ENCODE measurements at regions not wholly inside any gene's neighbourhood (a gene's known extent, or its start where the extent isn't known, plus 50 kb on each side); places are given as distances from the start of the nearest gene placed in this dataset.

- TF ChIP-seq ZNF2 (tag by site-specific recombination; IDR thresholded peaks at IDR 0.05) (no peak), ZNF184 (tag by site-specific recombination; IDR thresholded peaks at IDR 0.05) (no peak), ZNF580 (tag by site-specific recombination; IDR thresholded peaks at IDR 0.05) (no peak)
Observed at GRCh38 chr5:107068782-107069181, 602.0 kb downstream of the EFNA5 start.

Measured in HEK293 (cell line).